GM23338 (cell line): ENCODE measurements at regions not wholly inside any gene's neighbourhood (a gene's known extent, or its start where the extent isn't known, plus 50 kb on each side); places are given as distances from the start of the nearest gene placed in this dataset.

ENCODE experiments used
- ATAC-seq: fragments of 200-7000 bp; cut with Tn5 transposase; 3 replicates; pipeline ENCODE4 v1.9.1; 2020
- DNase-seq: peaks from one replicate; pipeline ENCODE4 v3.0.0-alpha.2; 2015; ENCODE audit warnings: low spot score
- H2AFZ ChIP-seq: fragments of 200-600 bp; sonication (generic); 2 replicates; pipeline ENCODE4 v1.8.0; 2016; ENCODE audit warnings: antibody characterized with exemption, mild to moderate bottlenecking, moderate library complexity
- H3F3A ChIP-seq: fragments of 200-600 bp; sonication (generic); replicated peaks from 2 replicates; pipeline ENCODE4 v1.8.0; 2017; ENCODE audit warnings: antibody characterized with exemption, mixed run types, low read depth
- H3K27ac ChIP-seq: fragments of 200-600 bp; sonication (generic); 2 replicates; pipeline ENCODE4 v1.6.1; 2016; ENCODE audit warnings: low read depth
- H3K27me3 ChIP-seq: fragments of 200-600 bp; sonication (generic); 2 replicates; pipeline ENCODE4 v1.8.0; 2016; ENCODE audit warnings: mild to moderate bottlenecking, mixed run types, moderate library complexity; ENCODE audit not compliant: insufficient read depth
- H3K36me3 ChIP-seq: fragments of 200-600 bp; sonication (generic); 2 replicates; pipeline ENCODE4 v1.8.0; 2016; ENCODE audit warnings: mild to moderate bottlenecking; ENCODE audit not compliant: insufficient read depth
- H3K4me1 ChIP-seq: fragments of 200-600 bp; sonication (generic); 2 replicates; pipeline ENCODE4 v1.8.0; 2016; ENCODE audit warnings: mild to moderate bottlenecking, moderate library complexity; ENCODE audit not compliant: insufficient read depth
- H3K4me2 ChIP-seq: fragments of 200-600 bp; sonication (generic); 2 replicates; pipeline ENCODE4 v1.7.1; 2017; ENCODE audit warnings: mixed run types
- H3K4me3 ChIP-seq: fragments of 200-600 bp; sonication (generic); 2 replicates; pipeline ENCODE4 v1.6.1; 2016; ENCODE audit warnings: mixed run types
- H3K79me2 ChIP-seq: fragments of 200-600 bp; sonication (generic); replicated peaks from 2 replicates; pipeline ENCODE4 v1.8.0; 2017; ENCODE audit warnings: mild to moderate bottlenecking; ENCODE audit not compliant: insufficient read depth
- H3K9me2 ChIP-seq: fragments of 200-600 bp; sonication (generic); 2 replicates; pipeline ENCODE4 v1.8.0; 2017; ENCODE audit not compliant: insufficient read depth
- H4K20me1 ChIP-seq: fragments of 200-600 bp; sonication (generic); replicated peaks from 2 replicates; pipeline ENCODE4 v1.8.0; 2017; ENCODE audit warnings: mild to moderate bottlenecking; ENCODE audit not compliant: insufficient read depth
- H3K27ac Mint-ChIP-seq: 2 replicates; pipeline ENCODE4 v1.8.0; 2020; ENCODE audit warnings: inconsistent platforms, mild to moderate bottlenecking, moderate library complexity, mixed read lengths
- H3K27me3 Mint-ChIP-seq: 3 replicates; pipeline ENCODE4 v1.8.0; 2022; ENCODE audit warnings: low read depth, mild to moderate bottlenecking, moderate library complexity, mixed read lengths, inconsistent platforms; ENCODE audit not compliant: insufficient read depth, poor library complexity
- H3K36me3 Mint-ChIP-seq: 3 replicates; pipeline ENCODE4 v1.8.0; 2021; ENCODE audit warnings: low read depth, mild to moderate bottlenecking, inconsistent platforms, moderate library complexity, mixed read lengths
- H3K4me1 Mint-ChIP-seq: 3 replicates; pipeline ENCODE4 v1.8.0; 2020; ENCODE audit warnings: mild to moderate bottlenecking, inconsistent platforms, mixed read lengths
- H3K4me3 Mint-ChIP-seq: 3 replicates; pipeline ENCODE4 v1.8.0; 2021; ENCODE audit warnings: moderate library complexity, mild to moderate bottlenecking, inconsistent platforms, mixed read lengths
- H3K9me3 Mint-ChIP-seq: 3 replicates; pipeline ENCODE4 v1.8.0; 2020; ENCODE audit warnings: moderate library complexity, mild to moderate bottlenecking, inconsistent platforms, mixed read lengths
- CREB1 ChIP-seq: fragments of 250-450 bp; sonication (Bioruptor Pico); IDR thresholded peaks from 2 replicates; pipeline ENCODE4 v1.5.0; 2020; ENCODE audit warnings: low read depth, mild to moderate bottlenecking, moderate library complexity
- EZH2 ChIP-seq: fragments of 200-600 bp; sonication (generic); IDR thresholded peaks from one replicate; pipeline ENCODE4 v1.8.0; 2017; ENCODE audit warnings: antibody characterized with exemption, mild to moderate bottlenecking, low read depth; ENCODE audit not compliant: unreplicated experiment
- EZH2phosphoT487 ChIP-seq: fragments of 200-600 bp; sonication (generic); IDR thresholded peaks from one replicate; pipeline ENCODE4 v1.8.1; 2018; ENCODE audit warnings: antibody characterized with exemption; ENCODE audit not compliant: unreplicated experiment
- JUNB ChIP-seq: IDR thresholded peaks from one replicate; pipeline ENCODE4 v1.6.1; 2016; ENCODE audit warnings: antibody characterized with exemption; ENCODE audit not compliant: unreplicated experiment
- NANOG ChIP-seq: IDR thresholded peaks from 2 replicates; pipeline ENCODE4 v1.6.1; 2016; ENCODE audit warnings: antibody characterized with exemption, borderline replicate concordance
- POLR2AphosphoS5 ChIP-seq: IDR thresholded peaks from 2 replicates; pipeline ENCODE4 v1.6.1; 2016; ENCODE audit warnings: antibody characterized with exemption, low read depth
- REST ChIP-seq: IDR thresholded peaks from one replicate; pipeline ENCODE4 v1.6.1; 2018; ENCODE audit warnings: antibody characterized with exemption; ENCODE audit not compliant: unreplicated experiment
- STAT1 ChIP-seq: IDR thresholded peaks from one replicate; pipeline ENCODE4 v1.6.1; 2016; ENCODE audit warnings: antibody characterized with exemption; ENCODE audit not compliant: unreplicated experiment
- ZNF114 ChIP-seq: fragments of 250-450 bp; sonication (Bioruptor Pico); IDR thresholded peaks from 2 replicates; pipeline ENCODE4 v1.5.0; 2020; ENCODE audit warnings: mild to moderate bottlenecking, moderate library complexity
- ZNF331 ChIP-seq: fragments of 250-450 bp; sonication (Bioruptor Pico); IDR thresholded peaks from 2 replicates; pipeline ENCODE4 v1.5.0; 2020; ENCODE audit warnings: low read depth, mild to moderate bottlenecking, moderate library complexity
- ZNF462 ChIP-seq: fragments of 250-450 bp; sonication (Bioruptor Pico); IDR thresholded peaks from 2 replicates; pipeline ENCODE4 v1.5.0; 2020; ENCODE audit warnings: mild to moderate bottlenecking, moderate library complexity
- TF ChIP-seq, protein P1 (sequence below), 2 experiments: fragments of 200-600 bp in 1 of 2; sonication (generic) in 1 of 2; conservative IDR thresholded peaks; 2 replicates each; pipeline versions ENCODE4 v1.5.1 to v1.6.1; 2016 to 2017; ENCODE audit warnings: antibody characterized with exemption in 2 of 2, low read depth in 2 of 2, mild to moderate bottlenecking in 2 of 2, moderate library complexity in 1 of 2
- TF ChIP-seq, protein P2 (sequence below): IDR thresholded peaks from 2 replicates; pipeline ENCODE4 v1.6.1; 2016; ENCODE audit warnings: antibody characterized with exemption

DNA sequence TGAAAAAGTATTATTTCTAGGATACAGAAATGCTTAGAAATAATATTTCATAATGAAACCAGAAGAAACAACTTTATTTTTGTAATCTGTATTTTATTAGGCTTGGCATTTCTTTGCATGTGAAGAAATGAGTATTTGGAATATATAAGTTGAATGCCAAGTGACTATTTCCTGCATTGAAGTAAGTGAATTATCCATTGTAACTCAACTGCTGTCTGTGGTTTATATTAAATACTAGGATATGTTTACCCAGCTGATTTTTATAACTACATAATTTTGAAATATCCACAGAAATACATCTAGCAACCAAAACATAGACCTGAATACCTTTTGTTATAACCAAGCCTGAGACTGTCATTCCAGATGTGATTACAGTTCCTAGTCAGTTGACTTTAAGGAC, 207.6 kb downstream of the THBS2 start:
- Mint-ChIP-seq H3K27me3 (peaks cover 8% of the 10 kb centered on the region), H3K36me3 (no peaks in the 10 kb centered on the region), H3K27ac (no peak overlapping the region), H3K4me3 (no peak overlapping the region), H3K9me3 (no peaks in the 10 kb centered on the region), H3K4me1 (no peaks in the 10 kb centered on the region)
- no peak overlapping the region for H3K4me3 ChIP-seq
- 0 out of 2 replicates have a peak, but pooled peaks cover 3% of the 10 kb centered on the region for H3K9me2 ChIP-seq
- no peaks in the 10 kb centered on the region for H3K27me3 ChIP-seq
- H4K20me1 ChIP-seq = no peaks in the 10 kb centered on the region
- ATAC-seq (no peak), DNase-seq (no peak)
- TF ChIP-seq POLR2AphosphoS5 = no peak
- TF ChIP-seq EZH2 = no peak
- no peak for TF ChIP-seq REST
- TF ChIP-seq CREB1 (CRISPR knock-in tag) = no peak
- no peak for TF ChIP-seq ZNF331
- TF ChIP-seq, protein P1, sequence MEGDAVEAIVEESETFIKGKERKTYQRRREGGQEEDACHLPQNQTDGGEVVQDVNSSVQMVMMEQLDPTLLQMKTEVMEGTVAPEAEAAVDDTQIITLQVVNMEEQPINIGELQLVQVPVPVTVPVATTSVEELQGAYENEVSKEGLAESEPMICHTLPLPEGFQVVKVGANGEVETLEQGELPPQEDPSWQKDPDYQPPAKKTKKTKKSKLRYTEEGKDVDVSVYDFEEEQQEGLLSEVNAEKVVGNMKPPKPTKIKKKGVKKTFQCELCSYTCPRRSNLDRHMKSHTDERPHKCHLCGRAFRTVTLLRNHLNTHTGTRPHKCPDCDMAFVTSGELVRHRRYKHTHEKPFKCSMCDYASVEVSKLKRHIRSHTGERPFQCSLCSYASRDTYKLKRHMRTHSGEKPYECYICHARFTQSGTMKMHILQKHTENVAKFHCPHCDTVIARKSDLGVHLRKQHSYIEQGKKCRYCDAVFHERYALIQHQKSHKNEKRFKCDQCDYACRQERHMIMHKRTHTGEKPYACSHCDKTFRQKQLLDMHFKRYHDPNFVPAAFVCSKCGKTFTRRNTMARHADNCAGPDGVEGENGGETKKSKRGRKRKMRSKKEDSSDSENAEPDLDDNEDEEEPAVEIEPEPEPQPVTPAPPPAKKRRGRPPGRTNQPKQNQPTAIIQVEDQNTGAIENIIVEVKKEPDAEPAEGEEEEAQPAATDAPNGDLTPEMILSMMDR (conservative IDR thresholded peaks at IDR 0.05; ENCODE audit: low read depth in 2 of 2) = no peak
- TF ChIP-seq NANOG = no peak
- TF ChIP-seq, protein P2, sequence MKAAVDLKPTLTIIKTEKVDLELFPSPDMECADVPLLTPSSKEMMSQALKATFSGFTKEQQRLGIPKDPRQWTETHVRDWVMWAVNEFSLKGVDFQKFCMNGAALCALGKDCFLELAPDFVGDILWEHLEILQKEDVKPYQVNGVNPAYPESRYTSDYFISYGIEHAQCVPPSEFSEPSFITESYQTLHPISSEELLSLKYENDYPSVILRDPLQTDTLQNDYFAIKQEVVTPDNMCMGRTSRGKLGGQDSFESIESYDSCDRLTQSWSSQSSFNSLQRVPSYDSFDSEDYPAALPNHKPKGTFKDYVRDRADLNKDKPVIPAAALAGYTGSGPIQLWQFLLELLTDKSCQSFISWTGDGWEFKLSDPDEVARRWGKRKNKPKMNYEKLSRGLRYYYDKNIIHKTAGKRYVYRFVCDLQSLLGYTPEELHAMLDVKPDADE = no peak
- TF ChIP-seq JUNB = no peak
- no peak for TF ChIP-seq EZH2phosphoT487
- no peak for TF ChIP-seq STAT1
- no peak for TF ChIP-seq ZNF114 (CRISPR knock-in tag)
- no peak for TF ChIP-seq ZNF462 (CRISPR knock-in tag)
- H2AFZ ChIP-seq = no peak overlapping the region
- no peak overlapping the region for H3K27ac ChIP-seq
- H3K36me3 ChIP-seq = no peaks in the 10 kb centered on the region
- H3K79me2 ChIP-seq = no peaks in the 10 kb centered on the region
- no peaks in the 10 kb centered on the region for H3K4me1 ChIP-seq
- no peak overlapping the region for H3K4me2 ChIP-seq
- H3F3A ChIP-seq = no peaks in the 10 kb centered on the region
